ENCODE measurements at regions not wholly inside any gene's neighbourhood (a gene's known extent, or its start where the extent isn't known, plus 50 kb on each side); places are given as distances from the start of the nearest gene placed in this dataset.

- no peak for ATAC-seq (ENCODE audit: low read depth in 2 of 2)
- Mint-ChIP-seq H3K9me3 (peaks cover 0 to 9% (median 6%) of the 10 kb centered on the region in 7 donors), H3K4me1 (no peaks in the 10 kb centered on the region), H3K27ac (no peak overlapping the region), H3K36me3 (peaks cover 0 to 8% of the 10 kb centered on the region in 2 donors), H3K4me3 (no peak overlapping the region), H3K27me3 (peaks cover 5 to 9% (median 8%) of the 10 kb centered on the region in 3 donors)
- DNase-seq: no peak
These were observed 56.6 kb downstream of the SPRY2 start for GRCh38 chr13:80284290-80284689.

GRCh38 chr13:80278706-80279105 lies 62.2 kb downstream of the SPRY2 start:
- DNase-seq: no peak

GRCh38 chr13:80276371-80277289 lies 64.3 kb downstream of the SPRY2 start:
- Mint-ChIP-seq H3K4me1 (peaks cover 0 to 4% (median 0%) of the 10 kb centered on the region in 3 donors), H3K4me3 (no peak overlapping the region)
- ATAC-seq (ENCODE audit: low read depth in 2 of 2): no peak

More at GRCh38 chr13:80278706-80279105, 62.2 kb downstream of the SPRY2 start:
- no peak overlapping the region for H3K27ac Mint-ChIP-seq
- peaks cover 0 to 8% (median 3%) of the 10 kb centered on the region in 7 donors for H3K9me3 Mint-ChIP-seq
- peaks cover 0 to 4% (median 0%) of the 10 kb centered on the region in 3 donors for H3K4me1 Mint-ChIP-seq
- peaks cover 3 to 7% (median 4%) of the 10 kb centered on the region in 3 donors for H3K27me3 Mint-ChIP-seq
- H3K4me3 Mint-ChIP-seq: no peak overlapping the region
- peaks cover 0 to 4% of the 10 kb centered on the region in 2 donors for H3K36me3 Mint-ChIP-seq
- ATAC-seq (ENCODE audit: low read depth in 2 of 2): no peak

GRCh38 chr13:80274643-80275042 lies 66.3 kb downstream of the SPRY2 start:
- Mint-ChIP-seq H3K4me1 (peaks cover 0 to 4% (median 0%) of the 10 kb centered on the region in 3 donors), H3K4me3 (no peak overlapping the region), H3K9me3 (peaks cover 0 to 6% (median 4%) of the 10 kb centered on the region in 7 donors), H3K36me3 (peaks cover 0 to 4% of the 10 kb centered on the region in 2 donors), H3K27ac (no peak overlapping the region), H3K27me3 (no peaks in the 10 kb centered on the region)
- ATAC-seq (ENCODE audit: low read depth in 2 of 2): no peak
- no peak for DNase-seq

More at GRCh38 chr13:80276371-80277289, 64.3 kb downstream of the SPRY2 start:
- H3K9me3 Mint-ChIP-seq: peaks cover 0 to 6% (median 2%) of the 10 kb centered on the region in 7 donors
- H3K27me3 Mint-ChIP-seq: peaks cover 0 to 5% (median 0%) of the 10 kb centered on the region in 3 donors
- no peak for DNase-seq
- H3K36me3 Mint-ChIP-seq: peaks cover 0 to 4% of the 10 kb centered on the region in 2 donors
- peak overlapping the region in 1 of 6 donors; percentile 27 for H3K27ac Mint-ChIP-seq

- ATAC-seq (ENCODE audit: low read depth in 2 of 2) (no peak), DNase-seq (no peak)
These were observed 67.2 kb downstream of the SPRY2 start for GRCh38 chr13:80273718-80274117.

GRCh38 chr13:80265348-80265747 lies 75.6 kb downstream of the SPRY2 start:
- Mint-ChIP-seq H3K36me3 (peaks cover 0 to 8% of the 10 kb centered on the region in 2 donors), H3K4me1 (no peaks in the 10 kb centered on the region), H3K9me3 (peaks cover 4 to 28% (median 15%) of the 10 kb centered on the region in 7 donors), H3K4me3 (no peak overlapping the region), H3K27me3 (no peaks in the 10 kb centered on the region), H3K27ac (no peak overlapping the region)
- DNase-seq (no peak), ATAC-seq (ENCODE audit: low read depth in 2 of 2) (no peak)

More at GRCh38 chr13:80273718-80274117, 67.2 kb downstream of the SPRY2 start:
- no peak overlapping the region for H3K4me3 Mint-ChIP-seq
- H3K27ac Mint-ChIP-seq: no peak overlapping the region
- peaks cover 0 to 4% of the 10 kb centered on the region in 2 donors for H3K36me3 Mint-ChIP-seq
- H3K9me3 Mint-ChIP-seq: peaks cover 0 to 6% (median 4%) of the 10 kb centered on the region in 7 donors
- H3K27me3 Mint-ChIP-seq: no peaks in the 10 kb centered on the region
- H3K4me1 Mint-ChIP-seq: peaks cover 0 to 4% (median 0%) of the 10 kb centered on the region in 3 donors

GRCh38 chr13:80263745-80264513 lies 77.0 kb downstream of the SPRY2 start:
- no peak for ATAC-seq (ENCODE audit: low read depth in 2 of 2)
- H3K4me3 Mint-ChIP-seq: no peak overlapping the region
- peaks cover 4 to 28% (median 15%) of the 10 kb centered on the region in 7 donors for H3K9me3 Mint-ChIP-seq

GRCh38 chr13:80262051-80262695 lies 78.8 kb downstream of the SPRY2 start:
- DNase-seq (no peak), ATAC-seq (ENCODE audit: low read depth in 2 of 2) (no peak)
- Mint-ChIP-seq H3K9me3 (peaks cover 4 to 28% (median 15%) of the 10 kb centered on the region in 7 donors), H3K27ac (peak overlapping the region in 1 of 6 donors; percentile 63), H3K4me3 (no peak overlapping the region), H3K27me3 (no peaks in the 10 kb centered on the region), H3K4me1 (no peaks in the 10 kb centered on the region), H3K36me3 (peaks cover 0 to 8% of the 10 kb centered on the region in 2 donors)

More at GRCh38 chr13:80263745-80264513, 77.0 kb downstream of the SPRY2 start:
- Mint-ChIP-seq H3K4me1 (no peaks in the 10 kb centered on the region), H3K36me3 (peaks cover 0 to 8% of the 10 kb centered on the region in 2 donors), H3K27me3 (no peaks in the 10 kb centered on the region), H3K27ac (no peak overlapping the region)
- no peak for DNase-seq

- ATAC-seq (ENCODE audit: low read depth in 2 of 2) (no peak), DNase-seq (no peak)
- H3K9me3 Mint-ChIP-seq: peaks cover 3 to 13% (median 7%) of the 10 kb centered on the region in 7 donors
- no peak overlapping the region for H3K27ac Mint-ChIP-seq
- H3K4me3 Mint-ChIP-seq: no peak overlapping the region
- H3K4me1 Mint-ChIP-seq: no peaks in the 10 kb centered on the region
- no peaks in the 10 kb centered on the region for H3K27me3 Mint-ChIP-seq
- peaks cover 0 to 4% of the 10 kb centered on the region in 2 donors for H3K36me3 Mint-ChIP-seq
These were observed 81.8 kb downstream of the SPRY2 start for GRCh38 chr13:80259159-80259558.

- Mint-ChIP-seq H3K27ac (no peak overlapping the region), H3K9me3 (peaks cover 0 to 3% (median 0%) of the 10 kb centered on the region in 7 donors), H3K4me1 (no peaks in the 10 kb centered on the region), H3K27me3 (no peaks in the 10 kb centered on the region), H3K36me3 (no peaks in the 10 kb centered on the region), H3K4me3 (no peak overlapping the region)
- ATAC-seq (ENCODE audit: low read depth in 2 of 2): no peak
- DNase-seq: no peak
These were observed 84.5 kb downstream of the SPRY2 start for GRCh38 chr13:80256352-80256932.

- ATAC-seq (ENCODE audit: low read depth in 2 of 2): no peak
- Mint-ChIP-seq H3K27me3 (no peaks in the 10 kb centered on the region), H3K4me3 (no peak overlapping the region)
These were observed 85.0 kb downstream of the SPRY2 start for GRCh38 chr13:80255946-80256345.

GRCh38 chr13:80251403-80251802 lies 89.5 kb downstream of the SPRY2 start:
- Mint-ChIP-seq H3K27ac (no peak overlapping the region), H3K27me3 (no peaks in the 10 kb centered on the region), H3K4me1 (no peaks in the 10 kb centered on the region), H3K36me3 (no peaks in the 10 kb centered on the region), H3K9me3 (peaks cover 0 to 3% (median 0%) of the 10 kb centered on the region in 7 donors), H3K4me3 (no peak overlapping the region)
- DNase-seq (no peak), ATAC-seq (ENCODE audit: low read depth in 2 of 2) (no peak)

More at GRCh38 chr13:80255946-80256345, 85.0 kb downstream of the SPRY2 start:
- H3K36me3 Mint-ChIP-seq: no peaks in the 10 kb centered on the region
- peak overlapping the region in 1 of 6 donors; percentile 41 for H3K27ac Mint-ChIP-seq
- no peak for DNase-seq
- H3K9me3 Mint-ChIP-seq: peaks cover 0 to 3% (median 0%) of the 10 kb centered on the region in 7 donors
- H3K4me1 Mint-ChIP-seq: no peaks in the 10 kb centered on the region
